ENCODE measurements at regions not wholly inside any gene's neighbourhood (a gene's known extent, or its start where the extent isn't known, plus 50 kb on each side); places are given as distances from the start of the nearest gene placed in this dataset.

GRCh38 chr13:79018166-79018565 is 359.2 kb upstream of the OBI1 start:
- H3K27me3 ChIP-seq (ENCODE audit: control insufficient read depth in 2 of 2, insufficient read depth in 2 of 2, low read length in 2 of 2): no peaks in the 10 kb centered on the region
- Mint-ChIP-seq H3K36me3 (no peaks in the 10 kb centered on the region), H3K27ac (no peak overlapping the region), H3K9me3 (peaks cover 2 to 22% (median 18%) of the 10 kb centered on the region in 7 donors), H3K4me3 (no peak overlapping the region), H3K4me1 (no peaks in the 10 kb centered on the region), H3K27me3 (ENCODE audit: low read depth in 3 of 3) (peaks cover 0 to 1% (median 0%) of the 10 kb centered on the region in 3 donors)
- no peak overlapping the region for H3K9ac ChIP-seq (ENCODE audit: insufficient read depth, low read length, poor library complexity, severe bottlenecking)
- TF ChIP-seq, protein P1, sequence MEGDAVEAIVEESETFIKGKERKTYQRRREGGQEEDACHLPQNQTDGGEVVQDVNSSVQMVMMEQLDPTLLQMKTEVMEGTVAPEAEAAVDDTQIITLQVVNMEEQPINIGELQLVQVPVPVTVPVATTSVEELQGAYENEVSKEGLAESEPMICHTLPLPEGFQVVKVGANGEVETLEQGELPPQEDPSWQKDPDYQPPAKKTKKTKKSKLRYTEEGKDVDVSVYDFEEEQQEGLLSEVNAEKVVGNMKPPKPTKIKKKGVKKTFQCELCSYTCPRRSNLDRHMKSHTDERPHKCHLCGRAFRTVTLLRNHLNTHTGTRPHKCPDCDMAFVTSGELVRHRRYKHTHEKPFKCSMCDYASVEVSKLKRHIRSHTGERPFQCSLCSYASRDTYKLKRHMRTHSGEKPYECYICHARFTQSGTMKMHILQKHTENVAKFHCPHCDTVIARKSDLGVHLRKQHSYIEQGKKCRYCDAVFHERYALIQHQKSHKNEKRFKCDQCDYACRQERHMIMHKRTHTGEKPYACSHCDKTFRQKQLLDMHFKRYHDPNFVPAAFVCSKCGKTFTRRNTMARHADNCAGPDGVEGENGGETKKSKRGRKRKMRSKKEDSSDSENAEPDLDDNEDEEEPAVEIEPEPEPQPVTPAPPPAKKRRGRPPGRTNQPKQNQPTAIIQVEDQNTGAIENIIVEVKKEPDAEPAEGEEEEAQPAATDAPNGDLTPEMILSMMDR (IDR thresholded peaks at IDR 0.05): no peak
- no peaks in the 10 kb centered on the region for H3K4me1 ChIP-seq (ENCODE audit: control insufficient read depth in 1 of 2, insufficient read depth in 2 of 2, low read length in 2 of 2)
- no peak overlapping the region for H2AFZ ChIP-seq (ENCODE audit: insufficient read depth, low read depth, low read length, poor library complexity, severe bottlenecking)
- no peaks in the 10 kb centered on the region for H3K36me3 ChIP-seq (replicated peaks in 1 of 2; ENCODE audit: control insufficient read depth in 1 of 2, insufficient read depth in 2 of 2, low read length in 2 of 2)
- H3K79me2 ChIP-seq (ENCODE audit: insufficient read depth, low read length): no peaks in the 10 kb centered on the region
- no peak overlapping the region for H3K4me2 ChIP-seq (replicated peaks; ENCODE audit: extremely low read depth, low read length, poor library complexity, severe bottlenecking)
- intact Hi-C loops (cut with micrococcal nuclease): no loop called here
- H3K27ac ChIP-seq (ENCODE audit: low read depth in 1 of 2, low read length in 2 of 2): no peak overlapping the region
- H3K9me3 ChIP-seq (replicated peaks in 1 of 2; ENCODE audit: control insufficient read depth in 1 of 2, insufficient read depth in 1 of 2, low read length in 2 of 2): peaks cover 18 to 21% of the 10 kb centered on the region in 2 donors
- no peak for DNase-seq
- peak overlapping the region in 1 of 3 experiments; percentile 4 for H3K4me3 ChIP-seq (replicated peaks in 1 of 3; ENCODE audit: low read depth in 2 of 3, low read length in 3 of 3)
- WGBS (ENCODE audit: insufficient coverage): 0% methylated on average over 1 of the region's 2 CpGs
- H4K20me1 ChIP-seq (ENCODE audit: insufficient read depth, low read length): no peaks in the 10 kb centered on the region

GRCh38 chr13:79011179-79011578 is 352.2 kb upstream of the OBI1 start:
- Histone ChIP-seq H3K27me3 (ENCODE audit: control insufficient read depth in 2 of 2, insufficient read depth in 2 of 2, low read length in 2 of 2) (no peaks in the 10 kb centered on the region), H3K9me3 (replicated peaks in 1 of 2; ENCODE audit: control insufficient read depth in 1 of 2, insufficient read depth in 1 of 2, low read length in 2 of 2) (no peaks in the 10 kb centered on the region), H2AFZ (ENCODE audit: insufficient read depth, low read depth, low read length, poor library complexity, severe bottlenecking) (no peak overlapping the region), H3K4me1 (ENCODE audit: control insufficient read depth in 1 of 2, insufficient read depth in 2 of 2, low read length in 2 of 2) (no peaks in the 10 kb centered on the region), H3K4me2 (replicated peaks; ENCODE audit: extremely low read depth, low read length, poor library complexity, severe bottlenecking) (no peak overlapping the region), H3K4me3 (replicated peaks in 1 of 3; ENCODE audit: low read depth in 2 of 3, low read length in 3 of 3) (no peak overlapping the region), H3K27ac (ENCODE audit: low read depth in 1 of 2, low read length in 2 of 2) (no peak overlapping the region), H4K20me1 (ENCODE audit: insufficient read depth, low read length) (no peaks in the 10 kb centered on the region), H3K79me2 (ENCODE audit: insufficient read depth, low read length) (no peaks in the 10 kb centered on the region), H3K9ac (ENCODE audit: insufficient read depth, low read length, poor library complexity, severe bottlenecking) (no peak overlapping the region), H3K36me3 (replicated peaks in 1 of 2; ENCODE audit: control insufficient read depth in 1 of 2, insufficient read depth in 2 of 2, low read length in 2 of 2) (no peaks in the 10 kb centered on the region)
- Mint-ChIP-seq H3K27ac (no peak overlapping the region), H3K4me3 (no peak overlapping the region), H3K27me3 (ENCODE audit: low read depth in 3 of 3) (peaks cover 0 to 3% (median 0%) of the 10 kb centered on the region in 3 donors), H3K36me3 (no peaks in the 10 kb centered on the region), H3K9me3 (peaks cover 0 to 7% (median 3%) of the 10 kb centered on the region in 7 donors), H3K4me1 (no peaks in the 10 kb centered on the region)
- intact Hi-C loops (cut with micrococcal nuclease): no loop called here
- WGBS (ENCODE audit: insufficient coverage): no CpG with 5 or more reads among the region's 2 CpGs
- no peak for DNase-seq
- TF ChIP-seq, protein P1 (IDR thresholded peaks at IDR 0.05): no peak

All from CD14-positive monocyte (primary cell).